ENCODE measurements at regions not wholly inside any gene's neighbourhood (a gene's known extent, or its start where the extent isn't known, plus 50 kb on each side); places are given as distances from the start of the nearest gene placed in this dataset.

DNA sequence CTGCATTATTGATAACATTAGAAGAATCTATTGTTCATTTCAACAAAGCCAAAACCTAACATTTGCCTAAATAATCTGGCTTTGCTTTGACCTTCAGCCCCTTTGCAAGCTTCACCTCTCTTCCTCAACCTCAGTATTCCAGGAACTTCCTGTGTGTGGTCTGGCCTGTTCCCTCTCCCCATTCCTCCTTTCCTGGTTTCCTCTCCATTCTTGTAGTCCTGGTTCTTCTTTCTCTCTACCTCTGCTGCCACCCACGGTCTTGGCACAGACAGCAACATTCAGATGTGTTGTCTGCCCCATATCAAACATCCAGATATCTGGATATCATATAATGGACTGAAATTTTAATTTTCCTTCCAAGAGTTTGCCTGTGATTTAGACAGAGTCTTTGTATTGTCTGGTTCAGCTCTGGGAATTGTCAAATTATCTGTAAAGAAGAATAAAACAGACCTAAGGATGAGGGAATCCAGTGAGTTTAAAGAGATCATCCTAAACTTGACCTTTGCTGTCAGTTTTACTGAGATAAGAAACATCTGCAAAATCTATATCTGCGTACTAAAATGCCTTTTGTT is 148.1 kb upstream of the KCTD3 start:
- TF ChIP-seq, protein P1, sequence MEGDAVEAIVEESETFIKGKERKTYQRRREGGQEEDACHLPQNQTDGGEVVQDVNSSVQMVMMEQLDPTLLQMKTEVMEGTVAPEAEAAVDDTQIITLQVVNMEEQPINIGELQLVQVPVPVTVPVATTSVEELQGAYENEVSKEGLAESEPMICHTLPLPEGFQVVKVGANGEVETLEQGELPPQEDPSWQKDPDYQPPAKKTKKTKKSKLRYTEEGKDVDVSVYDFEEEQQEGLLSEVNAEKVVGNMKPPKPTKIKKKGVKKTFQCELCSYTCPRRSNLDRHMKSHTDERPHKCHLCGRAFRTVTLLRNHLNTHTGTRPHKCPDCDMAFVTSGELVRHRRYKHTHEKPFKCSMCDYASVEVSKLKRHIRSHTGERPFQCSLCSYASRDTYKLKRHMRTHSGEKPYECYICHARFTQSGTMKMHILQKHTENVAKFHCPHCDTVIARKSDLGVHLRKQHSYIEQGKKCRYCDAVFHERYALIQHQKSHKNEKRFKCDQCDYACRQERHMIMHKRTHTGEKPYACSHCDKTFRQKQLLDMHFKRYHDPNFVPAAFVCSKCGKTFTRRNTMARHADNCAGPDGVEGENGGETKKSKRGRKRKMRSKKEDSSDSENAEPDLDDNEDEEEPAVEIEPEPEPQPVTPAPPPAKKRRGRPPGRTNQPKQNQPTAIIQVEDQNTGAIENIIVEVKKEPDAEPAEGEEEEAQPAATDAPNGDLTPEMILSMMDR (IDR thresholded peaks at IDR 0.05; ENCODE audit: insufficient read depth, low read depth, low read length) = no peak
- TF ChIP-seq EZH2 (IDR thresholded peaks at IDR 0.05; ENCODE audit: insufficient read depth, low read length) = no peak

Data from astrocyte (in vitro differentiated cells and primary cell).